Nephron progenitor cell (in vitro differentiated cells): ENCODE measurements at regions not wholly inside any gene's neighbourhood (a gene's known extent, or its start where the extent isn't known, plus 50 kb on each side); places are given as distances from the start of the nearest gene placed in this dataset.
A peak's percentile ranks its signal among the peaks of the same experiment; 100 is the strongest.
"Not testable (repeated sequence)": the region's sequence is repeated elsewhere in the genome, so short reads cannot be mapped to it uniquely, and the experiment has no call there.

ENCODE experiments used
- DNase-seq: peaks from one replicate; pipeline ENCODE4 v3.0.0; 2021
- H3K27ac Mint-ChIP-seq: 2 replicates; pipeline ENCODE4 v1.8.0; 2021; ENCODE audit warnings: mild to moderate bottlenecking, moderate library complexity, mixed read lengths
- H3K27me3 Mint-ChIP-seq: 2 replicates; pipeline ENCODE4 v1.8.0; 2021; ENCODE audit warnings: mild to moderate bottlenecking, low read depth, mixed read lengths; ENCODE audit not compliant: poor library complexity
- H3K36me3 Mint-ChIP-seq: 2 replicates; pipeline ENCODE4 v1.8.0; 2021; ENCODE audit warnings: low read depth, mixed read lengths
- H3K4me1 Mint-ChIP-seq: 2 replicates; pipeline ENCODE4 v1.8.0; 2021; ENCODE audit warnings: mixed read lengths
- H3K4me3 Mint-ChIP-seq: 2 replicates; pipeline ENCODE4 v1.8.0; 2021; ENCODE audit warnings: mild to moderate bottlenecking, moderate library complexity, mixed read lengths
- H3K9me3 Mint-ChIP-seq: 2 replicates; pipeline ENCODE4 v1.8.0; 2021; ENCODE audit warnings: mild to moderate bottlenecking, moderate library complexity, mixed read lengths
- TF ChIP-seq, protein P1 (sequence below): fragments of 200-600 bp; sonication (generic); IDR thresholded peaks from 2 replicates; pipeline ENCODE4 v1.5.0; 2021; ENCODE audit warnings: antibody characterized with exemption

DNA sequence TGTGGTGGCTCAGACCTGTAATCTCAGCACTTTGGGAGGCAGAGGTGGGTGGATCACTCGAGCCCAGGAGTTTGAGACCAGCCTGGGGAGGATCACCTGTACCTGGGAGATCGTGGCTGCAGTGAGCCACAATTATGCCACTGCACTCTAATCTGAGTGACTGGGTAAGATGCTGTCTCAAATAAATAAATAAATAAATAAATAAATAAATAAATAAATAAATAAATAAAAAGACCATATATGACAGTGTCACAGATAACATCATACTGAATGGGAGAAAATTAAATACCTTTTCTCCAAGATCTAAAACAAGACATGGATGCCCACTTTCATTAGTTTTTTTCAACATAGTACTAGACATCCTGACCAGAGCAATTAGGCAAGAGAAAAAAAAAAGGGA, 182.8 kb downstream of the FAM47A start:
- Mint-ChIP-seq H3K4me1 (no peaks in the 10 kb centered on the region), H3K36me3 (no peaks in the 10 kb centered on the region), H3K27ac (no peak overlapping the region), H3K9me3 (peaks cover 16% of the 10 kb centered on the region), H3K27me3 (no peaks in the 10 kb centered on the region), H3K4me3 (no peak overlapping the region)
- no peak for DNase-seq
- TF ChIP-seq, protein P1, sequence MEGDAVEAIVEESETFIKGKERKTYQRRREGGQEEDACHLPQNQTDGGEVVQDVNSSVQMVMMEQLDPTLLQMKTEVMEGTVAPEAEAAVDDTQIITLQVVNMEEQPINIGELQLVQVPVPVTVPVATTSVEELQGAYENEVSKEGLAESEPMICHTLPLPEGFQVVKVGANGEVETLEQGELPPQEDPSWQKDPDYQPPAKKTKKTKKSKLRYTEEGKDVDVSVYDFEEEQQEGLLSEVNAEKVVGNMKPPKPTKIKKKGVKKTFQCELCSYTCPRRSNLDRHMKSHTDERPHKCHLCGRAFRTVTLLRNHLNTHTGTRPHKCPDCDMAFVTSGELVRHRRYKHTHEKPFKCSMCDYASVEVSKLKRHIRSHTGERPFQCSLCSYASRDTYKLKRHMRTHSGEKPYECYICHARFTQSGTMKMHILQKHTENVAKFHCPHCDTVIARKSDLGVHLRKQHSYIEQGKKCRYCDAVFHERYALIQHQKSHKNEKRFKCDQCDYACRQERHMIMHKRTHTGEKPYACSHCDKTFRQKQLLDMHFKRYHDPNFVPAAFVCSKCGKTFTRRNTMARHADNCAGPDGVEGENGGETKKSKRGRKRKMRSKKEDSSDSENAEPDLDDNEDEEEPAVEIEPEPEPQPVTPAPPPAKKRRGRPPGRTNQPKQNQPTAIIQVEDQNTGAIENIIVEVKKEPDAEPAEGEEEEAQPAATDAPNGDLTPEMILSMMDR, result no peak

DNA sequence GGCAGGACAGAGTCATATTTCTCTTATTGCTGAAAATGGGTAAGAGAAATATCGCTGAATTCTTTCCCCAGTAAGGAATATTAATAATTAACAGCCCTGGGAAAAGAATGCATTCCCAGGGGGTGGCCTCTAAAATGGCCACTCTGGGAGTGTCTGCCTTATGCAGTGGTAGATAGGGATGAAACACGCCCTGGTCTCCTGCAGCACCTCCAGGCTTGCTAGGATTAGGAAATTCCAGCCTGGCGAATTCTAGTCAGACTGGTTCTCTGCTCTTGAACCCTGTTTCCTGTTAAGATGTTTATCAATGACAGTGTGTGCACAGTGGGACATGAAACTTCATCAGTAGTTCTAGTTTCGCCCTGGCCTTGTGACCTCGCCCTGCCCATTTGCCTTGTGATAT, 205.9 kb downstream of the FAM47A start:
- H3K36me3 Mint-ChIP-seq, H3K27ac Mint-ChIP-seq, H3K4me3 Mint-ChIP-seq, H3K4me1 Mint-ChIP-seq, H3K27me3 Mint-ChIP-seq: not testable (repeated sequence)
- peak; percentile 4 for DNase-seq
- peaks cover 33% of the 10 kb centered on the region for H3K9me3 Mint-ChIP-seq

DNA sequence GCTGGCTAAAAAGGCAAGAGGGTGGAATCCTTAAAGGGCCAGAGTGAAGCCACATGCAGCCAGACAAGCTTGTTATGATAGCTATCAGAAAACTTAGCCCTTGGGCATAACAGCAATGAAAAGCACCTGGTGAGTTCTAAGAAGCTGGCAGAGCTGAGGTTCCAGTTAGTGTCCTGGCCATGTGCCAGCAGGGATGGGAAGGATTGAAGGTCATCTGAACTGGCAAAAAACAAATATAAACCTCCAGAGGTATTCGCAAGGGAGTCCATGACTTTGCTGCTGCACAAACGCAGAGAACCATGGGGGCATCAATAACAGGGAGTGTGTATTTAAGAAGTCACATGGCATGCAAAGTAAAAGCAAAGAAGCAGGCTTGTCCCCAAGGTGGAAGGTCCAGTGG, 208.9 kb downstream of the FAM47A start:
- Mint-ChIP-seq H3K36me3 (no peaks in the 10 kb centered on the region), H3K4me1 (no peaks in the 10 kb centered on the region), H3K27ac (no peak overlapping the region), H3K27me3 (no peaks in the 10 kb centered on the region), H3K4me3 (no peak overlapping the region), H3K9me3 (peaks cover 44% of the 10 kb centered on the region)
- TF ChIP-seq, protein P1, result no peak
- DNase-seq, result no peak

DNA sequence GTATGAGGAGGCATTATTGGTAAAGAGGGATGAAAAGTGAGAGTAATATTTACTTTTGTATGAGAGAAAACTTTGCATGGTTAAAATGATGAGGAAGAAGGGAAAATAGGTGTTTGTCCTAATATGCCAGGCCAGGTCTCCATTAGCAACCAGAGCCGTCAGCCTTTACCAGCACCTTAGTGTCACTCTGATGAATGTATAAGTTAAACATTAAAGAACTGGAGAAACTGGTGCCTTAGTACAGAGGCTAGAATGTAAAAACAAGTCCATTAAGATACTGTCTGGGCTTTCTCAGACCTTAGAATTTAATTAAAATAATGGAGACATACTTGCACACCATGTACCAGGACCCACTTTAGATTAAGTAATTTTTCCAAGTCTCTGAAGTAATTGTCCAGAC, 222.3 kb downstream of the FAM47A start:
- Mint-ChIP-seq H3K36me3 (no peaks in the 10 kb centered on the region), H3K27me3 (peaks cover 3% of the 10 kb centered on the region), H3K4me3 (no peak overlapping the region), H3K9me3 (peaks cover 4% of the 10 kb centered on the region), H3K27ac (no peak overlapping the region), H3K4me1 (peaks cover 9% of the 10 kb centered on the region)
- TF ChIP-seq, protein P1, result no peak
- no peak for DNase-seq

DNA sequence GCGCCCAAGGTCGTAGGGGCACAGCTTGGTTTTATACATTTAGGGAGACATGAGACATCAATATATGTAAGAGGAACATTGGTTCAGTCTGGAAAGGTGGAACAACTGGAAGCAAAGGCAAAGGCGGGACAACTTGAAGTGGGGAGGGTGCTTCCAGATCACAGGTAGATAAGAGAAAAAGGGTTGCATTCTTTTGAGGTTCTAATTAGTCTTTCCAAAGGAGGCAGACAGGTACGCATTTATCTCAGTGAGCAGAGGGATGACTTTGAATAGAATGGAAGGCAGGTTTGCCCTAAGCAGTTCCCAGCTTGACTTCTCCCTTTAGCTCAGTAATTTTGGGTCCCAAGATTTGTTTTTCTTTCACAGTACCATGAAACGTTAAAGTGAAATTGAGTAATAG, 223.2 kb downstream of the FAM47A start:
- H3K4me3 Mint-ChIP-seq, result no peak overlapping the region
- H3K27ac Mint-ChIP-seq, result no peak overlapping the region
- H3K4me1 Mint-ChIP-seq, result peaks cover 9% of the 10 kb centered on the region
- DNase-seq, result no peak
- peaks cover 3% of the 10 kb centered on the region for H3K27me3 Mint-ChIP-seq
- no peaks in the 10 kb centered on the region for H3K36me3 Mint-ChIP-seq
- H3K9me3 Mint-ChIP-seq, result peaks cover 12% of the 10 kb centered on the region
- TF ChIP-seq, protein P1, result no peak

DNA sequence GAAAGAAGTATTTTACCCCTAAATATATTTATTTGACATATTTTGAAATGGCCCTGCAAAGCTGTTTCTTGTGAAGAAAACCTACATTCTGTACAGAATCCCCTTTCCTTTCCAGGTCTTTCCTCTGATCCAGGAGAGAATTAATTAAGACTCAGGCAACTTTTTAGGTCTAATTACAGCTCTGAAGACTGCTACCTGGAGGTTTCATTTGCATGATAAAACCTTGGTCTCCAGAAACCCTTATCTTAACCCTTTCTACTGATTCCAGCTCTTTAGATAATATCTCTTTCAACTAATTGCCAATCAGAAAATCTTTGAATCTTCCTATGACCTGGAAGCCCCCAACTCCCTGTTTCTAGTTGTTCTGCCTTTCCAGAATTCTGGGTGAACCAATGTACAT, 224.0 kb downstream of the FAM47A start:
- H3K9me3 Mint-ChIP-seq, result peaks cover 19% of the 10 kb centered on the region
- no peak for DNase-seq

More for the DNA sequence above, 224.0 kb downstream of the FAM47A start:
- Mint-ChIP-seq H3K36me3 (no peaks in the 10 kb centered on the region), H3K4me1 (peaks cover 9% of the 10 kb centered on the region), H3K27ac (no peak overlapping the region), H3K27me3 (peaks cover 3% of the 10 kb centered on the region), H3K4me3 (no peak overlapping the region)
- TF ChIP-seq, protein P1, result no peak
